ENCODE measurements at regions not wholly inside any gene's neighbourhood (a gene's known extent, or its start where the extent isn't known, plus 50 kb on each side); places are given as distances from the start of the nearest gene placed in this dataset.

DNA sequence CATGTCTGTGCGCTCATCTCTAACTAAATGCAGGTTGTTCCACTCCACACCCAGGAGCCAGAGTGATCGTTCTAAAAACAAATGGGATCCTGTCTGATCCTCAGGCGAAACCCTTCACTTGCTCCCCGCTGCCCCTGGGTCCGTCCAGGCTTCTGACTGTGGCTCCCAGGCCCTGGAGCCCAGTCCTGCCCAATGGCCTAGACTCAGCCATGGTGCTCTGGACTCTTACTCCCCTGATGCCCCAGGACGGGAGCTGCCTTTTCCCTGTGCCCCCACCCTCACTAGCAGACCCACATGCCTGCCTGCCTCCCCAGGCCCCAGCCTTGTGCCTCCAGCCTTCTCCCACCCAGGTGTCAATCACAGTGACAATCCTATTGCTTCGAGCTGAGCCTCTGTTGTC, 256.7 kb downstream of the BMP7 start (continued):
- TF ChIP-seq, protein P1, sequence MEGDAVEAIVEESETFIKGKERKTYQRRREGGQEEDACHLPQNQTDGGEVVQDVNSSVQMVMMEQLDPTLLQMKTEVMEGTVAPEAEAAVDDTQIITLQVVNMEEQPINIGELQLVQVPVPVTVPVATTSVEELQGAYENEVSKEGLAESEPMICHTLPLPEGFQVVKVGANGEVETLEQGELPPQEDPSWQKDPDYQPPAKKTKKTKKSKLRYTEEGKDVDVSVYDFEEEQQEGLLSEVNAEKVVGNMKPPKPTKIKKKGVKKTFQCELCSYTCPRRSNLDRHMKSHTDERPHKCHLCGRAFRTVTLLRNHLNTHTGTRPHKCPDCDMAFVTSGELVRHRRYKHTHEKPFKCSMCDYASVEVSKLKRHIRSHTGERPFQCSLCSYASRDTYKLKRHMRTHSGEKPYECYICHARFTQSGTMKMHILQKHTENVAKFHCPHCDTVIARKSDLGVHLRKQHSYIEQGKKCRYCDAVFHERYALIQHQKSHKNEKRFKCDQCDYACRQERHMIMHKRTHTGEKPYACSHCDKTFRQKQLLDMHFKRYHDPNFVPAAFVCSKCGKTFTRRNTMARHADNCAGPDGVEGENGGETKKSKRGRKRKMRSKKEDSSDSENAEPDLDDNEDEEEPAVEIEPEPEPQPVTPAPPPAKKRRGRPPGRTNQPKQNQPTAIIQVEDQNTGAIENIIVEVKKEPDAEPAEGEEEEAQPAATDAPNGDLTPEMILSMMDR (IDR thresholded peaks at IDR 0.05 in 2 of 3, conservative IDR thresholded peaks at IDR 0.05 in 1 of 3; ENCODE audit: borderline replicate concordance in 1 of 3, insufficient read depth in 1 of 3, low read depth in 2 of 3, low read length in 2 of 3) = no peak
- no peak for TF ChIP-seq CBX3 (IDR thresholded peaks at IDR 0.05; ENCODE audit: low read depth)
- TF ChIP-seq TCF7L2 (IDR thresholded peaks at IDR 0.05; ENCODE audit: borderline replicate concordance, extremely low read depth, insufficient read depth, insufficient read length) = no peak
- no peak for TF ChIP-seq RAD21 (IDR thresholded peaks at IDR 0.05; ENCODE audit: low read depth)
- TF ChIP-seq CEBPB (IDR thresholded peaks at IDR 0.05; ENCODE audit: low read depth) = no peak
- no peak for TF ChIP-seq POLR2A (IDR thresholded peaks at IDR 0.05; ENCODE audit: borderline replicate concordance, extremely low read depth, insufficient read depth, insufficient read length)
- TF ChIP-seq POLR2AphosphoS5 (IDR thresholded peaks at IDR 0.05; ENCODE audit: low read depth, low read length) = no peak

DNA sequence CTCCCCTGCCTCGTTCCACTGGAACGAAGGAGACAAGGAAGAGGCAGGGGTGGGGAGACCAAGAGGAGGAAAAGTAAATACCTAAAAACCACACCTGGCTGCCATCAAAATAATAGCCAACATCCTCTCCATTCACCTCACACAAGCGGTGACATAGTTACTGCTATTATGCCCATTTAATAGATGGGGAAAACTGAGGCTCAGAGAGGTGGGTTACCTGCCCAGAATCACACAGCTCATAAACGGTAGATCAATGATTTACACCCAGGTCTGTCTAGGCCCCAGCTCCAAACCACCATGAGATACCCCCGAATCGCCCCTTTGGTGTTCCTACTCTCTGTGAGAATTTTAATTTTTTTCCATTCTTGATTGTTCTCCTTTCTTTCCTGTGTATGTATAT, 253.8 kb downstream of the BMP7 start:
- Histone ChIP-seq H3K4me2 (ENCODE audit: low read length) (no peak overlapping the region), H3K9me3 (ENCODE audit: control insufficient read depth in 1 of 2, insufficient read depth in 1 of 2, low read depth in 1 of 2, low read length in 2 of 2) (no peaks in the 10 kb centered on the region)
- POLR2A ChIA-PET = no interaction called here

More for the DNA sequence above, 253.8 kb downstream of the BMP7 start:
- ChIA-PET CTCF (interaction anchor here (1.2 kb wide), 1 partner anchor 383 kb away, joined by 3 read pairs; no protein-coding TSS in a partner anchor), RAD21 (ENCODE audit: low non-redundant PET in 1 of 2, low total read pairs in 2 of 2, uncharacterized antibody in 2 of 2, unreplicated experiment in 2 of 2) (no interaction called here)
- Histone ChIP-seq H3K9me2 (ENCODE audit: insufficient read depth) (no peaks in the 10 kb centered on the region), H4K20me1 (ENCODE audit: insufficient read depth) (no peaks in the 10 kb centered on the region), H3K36me3 (ENCODE audit: control insufficient read depth in 1 of 2, insufficient read depth in 2 of 2, low read length in 2 of 2) (no peaks in the 10 kb centered on the region), H3K4me1 (ENCODE audit: control insufficient read depth in 1 of 2, insufficient read depth in 2 of 2, low read length in 2 of 2) (peaks cover 0 to 7% of the 10 kb centered on the region in 2 experiments; a peak in 2 of 4 replicates), H3K27me3 (ENCODE audit: insufficient read depth, low read length) (no peaks in the 10 kb centered on the region), H3K79me2 (ENCODE audit: insufficient read depth, low read length) (no peaks in the 10 kb centered on the region), H3K4me3 (replicated peaks in 1 of 2; ENCODE audit: low read depth in 1 of 2, low read length in 2 of 2) (no peak overlapping the region), H2AFZ (ENCODE audit: low read depth, low read length, poor library complexity, severe bottlenecking) (no peak overlapping the region), H3K9ac (ENCODE audit: low read length) (no peak overlapping the region), H3K27ac (ENCODE audit: low read depth, low read length) (no peak overlapping the region)
- DNase-seq (ENCODE audit: low read depth, low spot score) = no peak
- TF ChIP-seq CBX3 (IDR thresholded peaks at IDR 0.05; ENCODE audit: low read depth) (no peak), CEBPB (IDR thresholded peaks at IDR 0.05; ENCODE audit: low read depth) (no peak), SP1 (IDR thresholded peaks at IDR 0.05; ENCODE audit: low read depth) (no peak), EZH2 (IDR thresholded peaks at IDR 0.05) (no peak), SIN3A (IDR thresholded peaks at IDR 0.05; ENCODE audit: low read depth) (no peak), EGR1 (IDR thresholded peaks at IDR 0.05; ENCODE audit: low read depth) (no peak)
- TF ChIP-seq, protein P2, sequence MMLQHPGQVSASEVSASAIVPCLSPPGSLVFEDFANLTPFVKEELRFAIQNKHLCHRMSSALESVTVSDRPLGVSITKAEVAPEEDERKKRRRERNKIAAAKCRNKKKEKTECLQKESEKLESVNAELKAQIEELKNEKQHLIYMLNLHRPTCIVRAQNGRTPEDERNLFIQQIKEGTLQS (IDR thresholded peaks at IDR 0.05) = no peak
- TF ChIP-seq, protein P3, sequence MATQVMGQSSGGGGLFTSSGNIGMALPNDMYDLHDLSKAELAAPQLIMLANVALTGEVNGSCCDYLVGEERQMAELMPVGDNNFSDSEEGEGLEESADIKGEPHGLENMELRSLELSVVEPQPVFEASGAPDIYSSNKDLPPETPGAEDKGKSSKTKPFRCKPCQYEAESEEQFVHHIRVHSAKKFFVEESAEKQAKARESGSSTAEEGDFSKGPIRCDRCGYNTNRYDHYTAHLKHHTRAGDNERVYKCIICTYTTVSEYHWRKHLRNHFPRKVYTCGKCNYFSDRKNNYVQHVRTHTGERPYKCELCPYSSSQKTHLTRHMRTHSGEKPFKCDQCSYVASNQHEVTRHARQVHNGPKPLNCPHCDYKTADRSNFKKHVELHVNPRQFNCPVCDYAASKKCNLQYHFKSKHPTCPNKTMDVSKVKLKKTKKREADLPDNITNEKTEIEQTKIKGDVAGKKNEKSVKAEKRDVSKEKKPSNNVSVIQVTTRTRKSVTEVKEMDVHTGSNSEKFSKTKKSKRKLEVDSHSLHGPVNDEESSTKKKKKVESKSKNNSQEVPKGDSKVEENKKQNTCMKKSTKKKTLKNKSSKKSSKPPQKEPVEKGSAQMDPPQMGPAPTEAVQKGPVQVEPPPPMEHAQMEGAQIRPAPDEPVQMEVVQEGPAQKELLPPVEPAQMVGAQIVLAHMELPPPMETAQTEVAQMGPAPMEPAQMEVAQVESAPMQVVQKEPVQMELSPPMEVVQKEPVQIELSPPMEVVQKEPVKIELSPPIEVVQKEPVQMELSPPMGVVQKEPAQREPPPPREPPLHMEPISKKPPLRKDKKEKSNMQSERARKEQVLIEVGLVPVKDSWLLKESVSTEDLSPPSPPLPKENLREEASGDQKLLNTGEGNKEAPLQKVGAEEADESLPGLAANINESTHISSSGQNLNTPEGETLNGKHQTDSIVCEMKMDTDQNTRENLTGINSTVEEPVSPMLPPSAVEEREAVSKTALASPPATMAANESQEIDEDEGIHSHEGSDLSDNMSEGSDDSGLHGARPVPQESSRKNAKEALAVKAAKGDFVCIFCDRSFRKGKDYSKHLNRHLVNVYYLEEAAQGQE (IDR thresholded peaks at IDR 0.05; ENCODE audit: low read depth) = no peak
- intact Hi-C loops (cut with micrococcal nuclease) = no loop called here
- no TSS peak for BruUV-seq (replicated peaks)
- no peak for ATAC-seq
